DOHH2 (cell line): ENCODE measurements at regions not wholly inside any gene's neighbourhood (a gene's known extent, or its start where the extent isn't known, plus 50 kb on each side); places are given as distances from the start of the nearest gene placed in this dataset.

ENCODE experiments used
- H3F3A ChIP-seq: fragments of 200-600 bp; sonication (generic), shearing (Covaris generic); 2 replicates; pipeline ENCODE4 v1.6.0; 2016; ENCODE audit warnings: antibody characterized with exemption, mild to moderate bottlenecking; ENCODE audit not compliant: control insufficient read depth, insufficient read depth
- H3K27ac ChIP-seq: fragments of 200-600 bp; sonication (generic); 2 replicates; pipeline ENCODE4 v1.5.1; 2014; ENCODE audit warnings: low read depth, mild to moderate bottlenecking, low read length, moderate library complexity
- H3K27me3 ChIP-seq: fragments of 200-600 bp; sonication (generic); 2 replicates; pipeline ENCODE4 v1.6.1; 2014; ENCODE audit warnings: mild to moderate bottlenecking, low read length, mixed read lengths; ENCODE audit not compliant: control insufficient read depth
- H3K36me3 ChIP-seq: fragments of 200-600 bp; sonication (generic); 2 replicates; pipeline ENCODE4 v1.6.1; 2014; ENCODE audit warnings: mild to moderate bottlenecking, low read length, moderate library complexity, mixed read lengths; ENCODE audit not compliant: control insufficient read depth
- H3K4me1 ChIP-seq: fragments of 200-600 bp; sonication (generic); 2 replicates; pipeline ENCODE4 v1.6.1; 2014; ENCODE audit warnings: mild to moderate bottlenecking, low read length, mixed read lengths; ENCODE audit not compliant: control insufficient read depth
- H3K4me2 ChIP-seq: fragments of 200-600 bp; sonication (generic); 2 replicates; pipeline ENCODE4 v1.6.0; 2014; ENCODE audit warnings: mild to moderate bottlenecking, low read length, moderate library complexity
- H3K4me3 ChIP-seq: fragments of 200-600 bp; sonication (generic); 2 replicates; pipeline ENCODE4 v1.5.1; 2014; ENCODE audit warnings: mild to moderate bottlenecking, low read length, mixed read lengths
- H3K79me2 ChIP-seq: fragments of 200-600 bp; sonication (generic); 2 replicates; pipeline ENCODE4 v1.6.1; 2014; ENCODE audit warnings: mild to moderate bottlenecking, low read length, mixed read lengths; ENCODE audit not compliant: control insufficient read depth
- H3K9me2 ChIP-seq: fragments of 200-600 bp; sonication (generic); replicated peaks from 2 replicates; pipeline ENCODE4 v1.6.1; 2014; ENCODE audit warnings: mild to moderate bottlenecking, low read length, mixed read lengths; ENCODE audit not compliant: control insufficient read depth
- H3K9me3 ChIP-seq: fragments of 200-600 bp; sonication (generic); 2 replicates; pipeline ENCODE4 v1.6.1; 2014; ENCODE audit warnings: antibody characterized with exemption, low read length, mixed read lengths; ENCODE audit not compliant: control insufficient read depth, insufficient read depth
- H4K20me1 ChIP-seq: fragments of 200-600 bp; sonication (generic); 2 replicates; pipeline ENCODE4 v1.6.0; 2014; ENCODE audit warnings: low read depth, mild to moderate bottlenecking, antibody characterized with exemption, low read length, moderate library complexity; ENCODE audit not compliant: control insufficient read depth, insufficient read depth
- CTCF ChIP-seq: fragments of 200-600 bp; sonication (generic); IDR thresholded peaks from one replicate; pipeline ENCODE4 v1.5.1; 2014; ENCODE audit warnings: antibody characterized with exemption, mild to moderate bottlenecking, low read depth, low read length; ENCODE audit not compliant: poor library complexity, severe bottlenecking
- EZH2phosphoT487 ChIP-seq: fragments of 200-600 bp; sonication (generic); IDR thresholded peaks from 2 replicates; pipeline ENCODE4 v1.6.1; 2017; ENCODE audit warnings: borderline replicate concordance, mild to moderate bottlenecking, antibody characterized with exemption, low read length, moderate library complexity, mixed read lengths

GRCh38 chr13:108566413-108567170, 62.8 kb upstream of the MYO16 start:
- Histone ChIP-seq H3K27ac (no peak overlapping the region), H3K9me3 (no peaks in the 10 kb centered on the region), H4K20me1 (no peaks in the 10 kb centered on the region), H3K27me3 (no peaks in the 10 kb centered on the region), H3K9me2 (no peaks in the 10 kb centered on the region), H3K4me2 (no peak overlapping the region), H3K4me3 (no peak overlapping the region), H3K4me1 (no peaks in the 10 kb centered on the region), H3K79me2 (no peaks in the 10 kb centered on the region), H3F3A (no peaks in the 10 kb centered on the region), H3K36me3 (no peaks in the 10 kb centered on the region)
- no peak for TF ChIP-seq CTCF
- TF ChIP-seq EZH2phosphoT487: no peak

- H4K20me1 ChIP-seq: no peaks in the 10 kb centered on the region
- no peaks in the 10 kb centered on the region for H3K9me2 ChIP-seq
- H3K27ac ChIP-seq: no peak overlapping the region
- H3K4me3 ChIP-seq: no peak overlapping the region
- TF ChIP-seq EZH2phosphoT487 (no peak), CTCF (no peak)
- H3K4me1 ChIP-seq: no peaks in the 10 kb centered on the region
- H3K27me3 ChIP-seq: no peaks in the 10 kb centered on the region
- no peaks in the 10 kb centered on the region for H3F3A ChIP-seq
- H3K9me3 ChIP-seq: no peaks in the 10 kb centered on the region
- no peaks in the 10 kb centered on the region for H3K79me2 ChIP-seq
- no peaks in the 10 kb centered on the region for H3K36me3 ChIP-seq
- H3K4me2 ChIP-seq: no peak overlapping the region
Measured at GRCh38 chr13:108572782-108573211, 56.6 kb upstream of the MYO16 start.

- Histone ChIP-seq H3K4me3 (no peak overlapping the region), H3K27ac (no peak overlapping the region), H3K36me3 (no peaks in the 10 kb centered on the region), H3F3A (no peaks in the 10 kb centered on the region), H3K79me2 (no peaks in the 10 kb centered on the region), H4K20me1 (no peaks in the 10 kb centered on the region), H3K27me3 (no peaks in the 10 kb centered on the region), H3K9me2 (no peaks in the 10 kb centered on the region), H3K9me3 (no peaks in the 10 kb centered on the region), H3K4me1 (no peaks in the 10 kb centered on the region), H3K4me2 (no peak overlapping the region)
- TF ChIP-seq CTCF (no peak), EZH2phosphoT487 (no peak)
Measured at GRCh38 chr13:108573455-108573854, 56.0 kb upstream of the MYO16 start.
